CD4-positive, CD25-positive, alpha-beta regulatory T cell (primary cell): ENCODE measurements at regions not wholly inside any gene's neighbourhood (a gene's known extent, or its start where the extent isn't known, plus 50 kb on each side); places are given as distances from the start of the nearest gene placed in this dataset.
A peak's percentile ranks its signal among the peaks of the same experiment; 100 is the strongest.
"Not testable (repeated sequence)": the region's sequence is repeated elsewhere in the genome, so short reads cannot be mapped to it uniquely, and the experiment has no call there.

Experiments used
- ATAC-seq, 2 donors: fragments of 150-1000 bp; cut with Tn5 transposase; one replicate each; pipeline ENCODE4 v1.10.0; 2021; ENCODE audit warnings: low read depth in 2 of 2, moderate number of reproducible peaks in 2 of 2, moderate library complexity in 1 of 2
- DNase-seq, 3 donors: peaks; one replicate each; pipeline versions ENCODE4 v3.0.0 to v3.0.0-alpha.2; 2012 to 2022; ENCODE audit warnings: mixed read lengths in 1 of 3
- H3K27ac ChIP-seq: one replicate; pipeline ENCODE4 v1.7.0; 2013; ENCODE audit warnings: mild to moderate bottlenecking, low read length; ENCODE audit not compliant: insufficient read depth, poor library complexity, severe bottlenecking
- H3K27me3 ChIP-seq: one replicate; pipeline ENCODE4 v1.7.0; 2013; ENCODE audit warnings: low read length; ENCODE audit not compliant: control insufficient read depth, insufficient read depth
- H3K36me3 ChIP-seq: one replicate; pipeline ENCODE4 v1.7.0; 2013; ENCODE audit warnings: mild to moderate bottlenecking, low read length, moderate library complexity; ENCODE audit not compliant: control insufficient read depth, insufficient read depth
- H3K4me1 ChIP-seq: 2 replicates; pipeline ENCODE4 v1.7.0; 2013; ENCODE audit warnings: mild to moderate bottlenecking, low read length; ENCODE audit not compliant: insufficient read depth, control insufficient read depth, poor library complexity, severe bottlenecking
- H3K4me3 ChIP-seq: one replicate; pipeline ENCODE4 v1.7.0; 2013; ENCODE audit warnings: low read depth, mild to moderate bottlenecking, low read length, moderate library complexity
- H3K9me3 ChIP-seq, 2 experiments: 1 replicate in 1 of 2; 2 replicates in 1 of 2; pipeline ENCODE4 v1.7.0; 2013; ENCODE audit warnings: low read length in 2 of 2, mild to moderate bottlenecking in 1 of 2, moderate library complexity in 1 of 2; ENCODE audit not compliant: control insufficient read depth in 2 of 2
- H3K27ac Mint-ChIP-seq, 3 donors: one replicate each; pipeline ENCODE4 v1.8.0; 2020 to 2022; ENCODE audit warnings: mild to moderate bottlenecking in 3 of 3, mixed read lengths in 3 of 3, moderate library complexity in 2 of 3
- H3K27me3 Mint-ChIP-seq: one replicate; pipeline ENCODE4 v1.8.0; 2022; ENCODE audit warnings: mild to moderate bottlenecking, mixed read lengths
- H3K36me3 Mint-ChIP-seq: one replicate; pipeline ENCODE4 v1.8.0; 2020; ENCODE audit warnings: mixed read lengths
- H3K4me1 Mint-ChIP-seq, 4 donors: one replicate each; pipeline ENCODE4 v1.8.0; 2020 to 2022; ENCODE audit warnings: mixed read lengths in 4 of 4, mild to moderate bottlenecking in 1 of 4
- H3K4me3 Mint-ChIP-seq, 4 donors: one replicate each; pipeline ENCODE4 v1.8.0; 2020 to 2022; ENCODE audit warnings: mild to moderate bottlenecking in 4 of 4, mixed read lengths in 4 of 4, moderate library complexity in 3 of 4
- H3K9me3 Mint-ChIP-seq, 7 donors: one replicate each; pipeline ENCODE4 v1.8.0; 2020 to 2022; ENCODE audit warnings: mixed read lengths in 7 of 7, mild to moderate bottlenecking in 3 of 7, moderate library complexity in 2 of 7

- Mint-ChIP-seq H3K36me3 (no peaks in the 10 kb centered on the region), H3K27ac (peak overlapping the region in 1 of 3 donors; percentile 74), H3K4me1 (peaks cover 8 to 51% (median 23%) of the 10 kb centered on the region in 4 donors), H3K27me3 (no peaks in the 10 kb centered on the region), H3K9me3 (no peaks in the 10 kb centered on the region), H3K4me3 (no peak overlapping the region)
- DNase-seq (no peak), ATAC-seq (no peak)
- H3K4me1 ChIP-seq = peaks cover 15% of the 10 kb centered on the region
- no peaks in the 10 kb centered on the region for H3K27me3 ChIP-seq
- no peak overlapping the region for H3K27ac ChIP-seq
- no peak overlapping the region for H3K4me3 ChIP-seq
- no peaks in the 10 kb centered on the region for H3K36me3 ChIP-seq
- H3K9me3 ChIP-seq = no peaks in the 10 kb centered on the region
These were observed 82.7 kb downstream of the ZFP36L2 start for GRCh38 chr2:43143756-43144155.

DNA sequence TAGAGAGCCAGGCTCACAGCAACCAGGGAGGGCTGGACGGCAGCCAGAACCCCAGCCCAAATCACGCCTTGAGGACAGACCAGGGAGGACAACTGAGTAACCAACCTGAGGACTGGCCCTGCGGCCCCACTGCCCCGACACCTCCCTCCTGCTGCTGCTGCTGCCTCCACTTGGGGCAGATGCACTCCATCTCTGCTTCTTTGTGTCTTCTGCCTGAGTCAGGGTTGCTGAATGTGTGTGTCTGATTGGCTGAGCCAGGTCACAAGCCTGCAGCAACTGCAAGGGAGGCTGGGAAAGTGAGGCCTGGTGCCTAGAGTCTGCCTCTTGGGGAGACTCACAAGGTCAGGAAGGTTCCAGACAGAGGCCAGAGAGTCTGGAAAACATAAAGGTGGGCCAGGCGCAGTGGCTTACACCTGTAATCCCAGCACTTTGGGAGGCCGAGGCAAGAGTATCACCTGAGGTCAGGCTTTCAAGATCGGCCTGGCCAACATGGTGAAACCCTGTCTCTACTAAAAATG lies 83.4 kb downstream of the ZFP36L2 start:
- H3K36me3 Mint-ChIP-seq = no peaks in the 10 kb centered on the region
- no peak overlapping the region for H3K27ac ChIP-seq
- H3K27me3 Mint-ChIP-seq = no peaks in the 10 kb centered on the region
- peak; percentile 73 to 75 for ATAC-seq
- peaks cover 23% of the 10 kb centered on the region for H3K4me1 ChIP-seq
- DNase-seq = peak in 1 of 3 donors; percentile 68
- H3K4me1 Mint-ChIP-seq = peaks cover 8 to 51% (median 23%) of the 10 kb centered on the region in 4 donors
- H3K27me3 ChIP-seq = no peaks in the 10 kb centered on the region
- no peaks in the 10 kb centered on the region for H3K36me3 ChIP-seq
- peak overlapping the region in 2 of 4 donors; percentile 50 to 68 for H3K4me3 Mint-ChIP-seq
- no peaks in the 10 kb centered on the region for H3K9me3 Mint-ChIP-seq
- peak overlapping the region; percentile 84 to 95 (median 89) for H3K27ac Mint-ChIP-seq
- no peaks in the 10 kb centered on the region for H3K9me3 ChIP-seq
- no peak overlapping the region for H3K4me3 ChIP-seq

DNA sequence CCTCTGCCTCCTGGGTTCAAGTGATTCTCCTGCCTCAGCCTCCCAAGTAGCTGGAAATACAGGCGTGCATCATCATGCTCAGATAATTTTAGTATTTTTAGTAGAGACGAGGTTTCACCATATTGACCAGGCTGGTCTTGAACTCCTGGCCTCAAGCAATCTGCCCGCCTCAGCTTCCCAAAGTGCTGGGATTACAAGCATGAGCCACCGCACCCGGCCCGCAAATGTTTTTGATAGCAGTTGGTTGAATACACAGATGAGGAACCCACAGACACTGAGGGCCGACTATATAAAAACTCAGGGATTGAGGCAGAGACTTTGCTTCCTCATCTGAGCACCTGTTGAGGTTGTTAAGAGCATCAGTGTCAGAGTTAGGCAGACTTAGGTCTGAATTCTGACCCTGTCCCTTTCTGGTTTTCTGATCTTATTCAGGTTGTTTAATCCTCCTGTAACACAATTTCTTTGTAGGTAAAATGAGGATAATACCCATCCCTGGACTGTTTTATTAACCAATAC lies 84.7 kb downstream of the ZFP36L2 start:
- not testable (repeated sequence) for H3K9me3 Mint-ChIP-seq, H3K4me3 Mint-ChIP-seq, H3K4me3 ChIP-seq, H3K27ac ChIP-seq, H3K27me3 ChIP-seq, H3K27me3 Mint-ChIP-seq, H3K36me3 Mint-ChIP-seq, DNase-seq, ATAC-seq, H3K9me3 ChIP-seq, H3K36me3 ChIP-seq
- H3K4me1 ChIP-seq = peaks cover 36% of the 10 kb centered on the region
- Mint-ChIP-seq H3K4me1 (peaks cover 8 to 58% (median 33%) of the 10 kb centered on the region in 4 donors), H3K27ac (peak overlapping the region in 1 of 3 donors; percentile 20)

GRCh38 chr2:43139996-43140621 lies 86.3 kb downstream of the ZFP36L2 start:
- ATAC-seq (no peak), DNase-seq (peak in 1 of 3 donors; percentile 55)
- H3K4me1 ChIP-seq = peaks cover 51% of the 10 kb centered on the region
- peak overlapping the region; percentile 7 for H3K4me3 ChIP-seq
- no peaks in the 10 kb centered on the region for H3K36me3 Mint-ChIP-seq
- peaks cover 12 to 67% (median 43%) of the 10 kb centered on the region in 4 donors for H3K4me1 Mint-ChIP-seq
- H3K27me3 Mint-ChIP-seq = no peaks in the 10 kb centered on the region
- H3K27ac ChIP-seq = peak overlapping the region; percentile 47
- H3K9me3 ChIP-seq = no peaks in the 10 kb centered on the region
- H3K27ac Mint-ChIP-seq = peak overlapping the region; percentile 70 to 99 (median 91)
- H3K27me3 ChIP-seq = no peaks in the 10 kb centered on the region
- no peaks in the 10 kb centered on the region for H3K36me3 ChIP-seq
- H3K9me3 Mint-ChIP-seq = no peaks in the 10 kb centered on the region
- peak overlapping the region in 3 of 4 donors; percentile 36 to 65 (median 46) for H3K4me3 Mint-ChIP-seq

DNA sequence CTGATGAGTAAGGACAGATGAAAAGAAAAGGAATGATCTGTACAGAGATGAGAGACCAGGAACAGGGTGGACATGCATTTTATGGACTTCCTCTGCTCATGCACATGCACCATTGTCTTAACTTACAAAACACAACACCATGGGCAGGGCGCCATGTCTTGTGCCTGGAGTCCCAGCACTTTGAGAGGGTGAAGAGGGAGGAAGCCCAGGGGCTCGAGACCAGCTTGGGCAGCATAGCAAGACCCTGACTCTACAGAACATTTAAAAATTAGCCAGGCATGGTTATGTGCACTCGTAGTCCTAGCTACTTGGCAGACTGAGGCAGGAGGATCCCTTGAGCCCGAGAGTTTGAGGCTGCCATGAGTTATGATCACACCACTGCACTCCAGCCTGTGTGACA lies 86.9 kb downstream of the ZFP36L2 start:
- H3K36me3 Mint-ChIP-seq = no peaks in the 10 kb centered on the region
- peaks cover 57% of the 10 kb centered on the region for H3K4me1 ChIP-seq
- no peaks in the 10 kb centered on the region for H3K27me3 Mint-ChIP-seq
- no peaks in the 10 kb centered on the region for H3K9me3 Mint-ChIP-seq
- H3K9me3 ChIP-seq = no peaks in the 10 kb centered on the region
- peak overlapping the region in 3 of 4 donors; percentile 36 to 65 (median 64) for H3K4me3 Mint-ChIP-seq
- peak overlapping the region; percentile 88 to 99 (median 91) for H3K27ac Mint-ChIP-seq
- H3K27ac ChIP-seq = peak overlapping the region; percentile 47
- ATAC-seq (no peak), DNase-seq (no peak)
- no peak overlapping the region for H3K4me3 ChIP-seq
- H3K36me3 ChIP-seq = no peaks in the 10 kb centered on the region
- H3K27me3 ChIP-seq = no peaks in the 10 kb centered on the region
- H3K4me1 Mint-ChIP-seq = peaks cover 12 to 72% (median 44%) of the 10 kb centered on the region in 4 donors

- Histone ChIP-seq H3K27ac (peak overlapping the region; percentile 91), H3K4me1 (peaks cover 68% of the 10 kb centered on the region), H3K27me3 (no peaks in the 10 kb centered on the region), H3K36me3 (no peaks in the 10 kb centered on the region), H3K9me3 (no peaks in the 10 kb centered on the region), H3K4me3 (no peak overlapping the region)
- no peaks in the 10 kb centered on the region for H3K36me3 Mint-ChIP-seq
- H3K27me3 Mint-ChIP-seq = no peaks in the 10 kb centered on the region
- H3K4me3 Mint-ChIP-seq = peak overlapping the region in 1 of 4 donors; percentile 24
- peak overlapping the region; percentile 97 to 100 (median 99) for H3K27ac Mint-ChIP-seq
- H3K9me3 Mint-ChIP-seq = no peaks in the 10 kb centered on the region
- DNase-seq (no peak), ATAC-seq (no peak)
- H3K4me1 Mint-ChIP-seq = peaks cover 18 to 78% (median 50%) of the 10 kb centered on the region in 4 donors
These were observed 88.0 kb downstream of the ZFP36L2 start for GRCh38 chr2:43138441-43138840.

DNA sequence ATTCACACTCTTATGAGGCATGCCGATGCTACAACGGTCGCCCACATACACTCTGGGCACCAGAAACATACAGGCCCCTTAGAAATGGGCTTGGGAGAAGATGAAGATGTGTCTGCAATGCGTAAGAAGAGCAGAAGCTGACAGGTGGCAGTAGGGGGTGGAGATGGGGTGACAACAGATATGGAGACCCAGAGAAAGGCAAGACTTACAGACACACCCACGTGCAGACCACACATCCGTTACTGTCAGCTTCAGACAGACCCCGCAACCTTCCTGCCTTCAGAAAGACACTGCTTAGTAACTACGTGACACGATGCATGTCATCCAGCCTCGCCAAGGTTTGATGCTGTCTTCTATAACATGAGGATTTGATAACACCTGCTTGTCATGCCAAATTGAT lies 89.5 kb downstream of the ZFP36L2 start:
- Histone ChIP-seq H3K4me3 (peak overlapping the region; percentile 57), H3K4me1 (peaks cover 84% of the 10 kb centered on the region), H3K27me3 (no peaks in the 10 kb centered on the region), H3K36me3 (no peaks in the 10 kb centered on the region), H3K9me3 (no peaks in the 10 kb centered on the region), H3K27ac (peak overlapping the region; percentile 91)
- peak overlapping the region; percentile 97 to 100 (median 99) for H3K27ac Mint-ChIP-seq
- ATAC-seq (peak; percentile 86 to 89), DNase-seq (peak; percentile 69 to 96 (median 89))
- H3K4me1 Mint-ChIP-seq = peaks cover 18 to 84% (median 56%) of the 10 kb centered on the region in 4 donors
- H3K36me3 Mint-ChIP-seq = no peaks in the 10 kb centered on the region
- no peaks in the 10 kb centered on the region for H3K9me3 Mint-ChIP-seq
- no peaks in the 10 kb centered on the region for H3K27me3 Mint-ChIP-seq
- H3K4me3 Mint-ChIP-seq = peak overlapping the region; percentile 12 to 85 (median 63)
